Activated CD4-positive, alpha-beta T cell treated with anti-CD3 and anti-CD28 coated beads, Interleukin-2, Interleukin-4, amounts not matched to agents 100 ng/mL and 50 ng/mL, durations not matched to agents 16 hours and 8 hours (primary cell): ENCODE measurements at regions not wholly inside any gene's neighbourhood (a gene's known extent, or its start where the extent isn't known, plus 50 kb on each side); places are given as distances from the start of the nearest gene placed in this dataset.
"Not testable (repeated sequence)": the region's sequence is repeated elsewhere in the genome, so short reads cannot be mapped to it uniquely, and the experiment has no call there.

ENCODE experiments used
- DNase-seq: peaks from one replicate; pipeline ENCODE4 v3.0.0-alpha.2; 2020; ENCODE audit warnings: low spot score

DNA sequence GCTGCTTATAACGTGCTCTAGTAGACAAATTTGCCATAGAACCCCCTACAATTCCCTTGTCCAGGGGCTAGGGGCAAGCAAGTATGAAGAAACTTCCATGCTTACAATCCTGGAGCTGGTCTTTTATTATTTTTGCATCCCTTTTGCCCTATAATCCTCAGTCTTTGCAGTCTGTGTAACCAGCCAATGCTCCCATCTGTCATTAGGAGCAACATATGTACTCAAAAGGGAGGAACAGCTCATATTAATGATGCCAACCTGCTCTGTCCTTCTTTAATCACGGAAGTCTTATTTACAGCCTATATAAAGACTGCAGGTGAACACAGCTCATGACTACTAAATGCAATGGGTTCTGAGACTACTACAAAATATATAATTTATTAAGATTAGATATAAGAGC is 263.3 kb downstream of the ZIC1 start:
- no peak for DNase-seq

- DNase-seq, result no peak
These were observed 266.6 kb downstream of the ZIC1 start for GRCh38 chr3:147675761-147676160.

DNA sequence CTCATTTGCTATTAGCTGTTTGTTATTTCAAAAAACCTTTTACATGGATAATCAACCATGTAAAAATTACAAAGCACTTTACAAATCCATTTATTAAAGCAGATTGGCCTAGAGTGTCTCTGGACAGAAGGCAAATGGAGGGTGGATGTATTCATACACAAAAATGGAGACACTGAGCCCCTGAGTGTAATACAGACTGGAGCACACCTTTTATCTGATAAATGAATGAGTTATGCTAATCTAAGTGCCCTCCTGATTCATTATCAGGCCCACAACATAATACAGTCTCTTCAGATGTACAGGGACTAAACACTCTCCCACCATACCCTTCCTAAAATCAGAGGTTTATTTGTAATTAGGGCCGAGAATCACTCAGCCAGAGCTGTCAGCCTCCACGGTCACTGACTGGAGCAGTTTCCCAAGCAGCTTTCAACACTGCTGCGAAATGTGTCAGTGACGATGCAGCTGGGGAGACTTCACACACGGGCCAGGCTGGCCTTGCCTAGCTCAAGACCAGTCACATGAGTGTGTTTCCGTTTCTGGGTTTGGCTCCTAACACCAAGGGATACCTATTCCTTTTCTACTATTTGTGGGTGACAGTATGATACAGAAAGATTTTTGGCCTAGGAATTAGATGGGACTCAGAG is 271.8 kb downstream of the ZIC1 start:
- no peak for DNase-seq

DNA sequence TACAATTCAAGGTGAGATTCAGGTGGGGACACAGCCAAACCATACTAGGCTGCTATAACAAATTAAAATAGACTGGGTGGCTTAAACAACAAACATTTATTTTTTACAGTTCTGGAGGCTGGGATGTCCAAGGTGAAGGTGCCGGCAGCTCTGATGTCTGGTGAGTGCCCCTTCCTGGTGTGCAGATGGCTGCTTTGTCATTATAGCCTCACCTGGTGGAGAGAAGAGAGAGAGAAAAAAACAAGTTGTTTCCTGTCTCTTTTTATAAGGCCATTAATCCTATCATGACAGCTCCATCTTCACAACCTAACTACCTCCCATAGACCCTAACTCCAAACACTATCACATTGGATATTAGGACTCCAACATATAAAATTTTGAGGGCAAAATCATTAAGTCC is 279.7 kb downstream of the ZIC1 start:
- no peak for DNase-seq

DNA sequence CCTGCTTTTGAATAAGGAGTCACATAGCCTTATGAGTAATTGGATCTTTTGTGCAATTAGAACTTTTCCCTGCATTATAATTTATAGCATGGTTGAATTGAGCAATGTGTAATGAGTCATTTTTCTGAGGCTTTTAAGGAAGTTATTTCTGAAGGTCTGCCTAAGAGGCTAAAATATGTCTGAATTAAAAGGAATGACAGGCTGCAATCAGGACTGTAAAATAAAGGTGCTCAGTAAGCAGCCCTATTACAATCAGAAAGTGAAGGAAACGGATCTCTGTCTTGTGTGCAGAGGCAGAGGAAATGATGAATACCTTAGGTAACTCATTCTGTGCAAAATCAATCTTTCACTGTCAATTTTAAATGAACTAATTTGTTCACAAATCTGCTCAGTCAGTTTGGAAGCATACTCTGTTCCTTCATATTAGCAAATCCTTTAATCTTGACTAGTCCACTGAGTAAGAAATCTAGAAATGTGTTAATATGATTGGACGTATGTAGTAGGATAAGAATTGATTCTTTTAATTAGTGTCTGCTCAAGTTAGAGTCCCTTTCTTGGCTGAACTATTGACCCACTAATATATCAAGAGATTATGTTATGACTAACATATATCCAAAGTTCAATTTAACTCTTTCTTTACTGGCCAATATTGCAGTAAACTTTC is 290.1 kb downstream of the ZIC1 start:
- no peak for DNase-seq

DNA sequence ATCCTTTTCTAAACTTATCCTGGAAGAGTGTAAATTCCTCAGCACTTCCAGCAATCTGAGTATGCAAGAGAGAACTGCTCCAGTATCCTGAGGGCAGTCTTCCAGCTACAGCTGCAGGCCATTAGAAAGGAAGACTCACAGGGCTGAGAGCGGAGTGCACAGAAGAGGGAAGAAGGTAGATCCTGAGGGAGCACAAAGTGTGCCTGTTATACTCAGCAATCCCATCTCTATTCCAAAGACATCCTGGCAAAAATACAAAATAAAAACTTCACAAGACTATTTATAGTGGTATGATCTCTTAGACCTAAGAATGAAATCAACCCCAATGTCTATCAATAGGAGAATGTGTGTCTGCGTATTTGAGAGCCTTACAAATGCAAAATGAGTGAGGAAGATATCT is 292.0 kb downstream of the ZIC1 start:
- DNase-seq, result no peak

DNA sequence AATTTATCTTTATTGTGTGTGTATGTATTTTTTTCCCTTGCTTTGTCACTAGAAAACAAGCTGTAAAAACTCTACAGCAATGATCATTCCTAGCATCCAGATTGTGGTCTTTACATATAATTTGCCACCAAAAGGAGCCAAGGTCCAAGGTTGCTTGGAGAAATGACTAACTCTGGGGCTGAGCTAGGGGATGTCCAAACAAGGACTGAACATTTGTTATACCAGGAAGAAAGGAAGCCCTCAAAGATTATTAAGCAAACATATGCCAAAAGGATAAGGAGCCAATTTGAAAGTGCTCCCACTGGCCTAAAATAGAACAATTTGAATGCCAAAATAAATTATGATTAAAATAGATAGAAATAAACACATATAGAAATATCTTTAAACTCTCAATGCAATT is 293.3 kb downstream of the ZIC1 start:
- DNase-seq, result no peak

- no peak for DNase-seq
These were observed 296.5 kb downstream of the ZIC1 start for GRCh38 chr3:147705651-147706051.

DNA sequence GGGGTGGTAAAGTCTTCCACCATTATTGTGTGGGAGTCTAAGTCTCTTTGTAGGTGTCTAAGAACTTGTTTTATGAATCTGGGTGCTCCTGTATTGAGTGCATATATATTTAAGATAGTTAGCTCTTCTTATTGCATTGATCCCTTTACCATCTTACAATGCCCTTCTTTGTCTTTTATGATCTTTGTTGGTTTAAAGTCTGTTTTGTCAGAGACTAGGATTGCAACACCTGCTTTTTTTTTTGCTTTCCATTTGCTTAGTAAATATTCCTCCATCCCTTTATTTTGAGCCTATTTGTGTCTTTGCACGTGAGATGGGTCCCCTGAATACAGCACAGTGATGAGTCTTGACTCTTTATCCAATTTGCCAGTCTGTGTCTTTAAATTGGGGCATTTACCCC is 301.6 kb downstream of the ZIC1 start:
- DNase-seq, result not testable (repeated sequence)

GRCh38 chr3:147712357-147712756 is 303.2 kb downstream of the ZIC1 start:
- no peak for DNase-seq

- not testable (repeated sequence) for DNase-seq
These were observed 303.6 kb downstream of the ZIC1 start for GRCh38 chr3:147712758-147713157.

DNA sequence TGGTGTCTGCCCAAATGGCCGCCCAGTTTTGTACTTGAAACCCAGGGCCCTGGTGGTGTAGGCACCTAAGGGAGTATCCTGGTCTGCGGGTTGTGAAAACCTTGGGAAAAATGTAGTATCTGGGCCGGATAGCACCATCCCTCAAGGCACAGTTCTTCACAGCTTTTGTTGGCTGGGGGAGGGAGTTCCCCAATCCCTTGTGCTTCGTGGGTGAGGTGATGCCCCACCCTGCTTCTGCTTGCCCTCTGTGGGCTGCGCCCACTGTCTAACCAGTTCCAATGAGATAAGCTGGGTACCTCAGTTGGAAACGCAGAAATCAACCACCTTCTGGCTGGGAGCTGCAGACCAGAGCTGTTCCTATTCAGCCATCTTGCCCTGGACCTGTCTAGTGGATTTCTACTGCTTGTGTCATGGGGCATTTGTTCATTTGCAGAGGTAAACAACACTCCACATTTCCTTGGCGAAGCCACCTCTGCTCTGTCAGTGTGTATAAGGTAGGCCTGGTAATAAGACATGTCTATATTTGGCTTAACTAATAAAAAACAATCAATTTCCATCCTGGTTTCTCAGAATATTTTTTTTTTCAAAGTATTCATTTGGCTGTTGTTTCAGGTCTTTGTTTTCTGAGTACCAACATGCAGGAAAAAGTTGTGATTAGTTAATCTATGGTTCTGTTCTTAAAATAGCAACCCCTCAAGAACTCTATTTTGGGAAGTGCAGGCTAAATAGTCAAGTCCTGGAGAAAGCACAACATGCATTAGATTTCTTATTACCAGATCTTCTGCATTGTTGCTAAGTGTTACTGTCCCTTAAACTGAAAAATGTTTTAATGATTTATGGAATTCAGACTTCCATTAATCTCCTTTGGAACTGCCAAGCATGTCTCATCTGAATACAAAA is 304.3 kb downstream of the ZIC1 start:
- DNase-seq, result no peak

- no peak for DNase-seq
These were observed 320.5 kb downstream of the ZIC1 start for GRCh38 chr3:147729641-147730040.

- no peak for DNase-seq
These were observed 321.1 kb downstream of the ZIC1 start for GRCh38 chr3:147730284-147730683.

GRCh38 chr3:147733217-147733616 is 324.1 kb downstream of the ZIC1 start:
- no peak for DNase-seq

DNA sequence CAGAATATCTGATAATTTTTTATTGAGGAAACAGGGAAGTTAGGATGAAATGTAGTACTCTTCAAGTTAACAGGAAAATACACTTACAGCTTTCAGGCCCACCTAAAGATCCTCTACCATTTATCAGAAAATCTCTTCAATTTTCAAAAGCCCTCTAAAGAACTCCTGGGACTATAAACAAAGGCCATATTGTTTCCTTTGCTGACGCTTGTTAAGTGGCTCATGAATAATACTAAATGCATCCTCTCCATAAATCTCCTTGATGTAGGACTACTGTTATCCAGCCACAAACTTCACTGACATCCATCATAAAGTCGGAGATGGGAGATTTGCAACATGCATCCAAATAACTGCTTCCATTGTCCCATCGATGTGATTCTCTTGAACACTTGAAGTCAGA is 326.5 kb downstream of the ZIC1 start:
- DNase-seq, result no peak

DNA sequence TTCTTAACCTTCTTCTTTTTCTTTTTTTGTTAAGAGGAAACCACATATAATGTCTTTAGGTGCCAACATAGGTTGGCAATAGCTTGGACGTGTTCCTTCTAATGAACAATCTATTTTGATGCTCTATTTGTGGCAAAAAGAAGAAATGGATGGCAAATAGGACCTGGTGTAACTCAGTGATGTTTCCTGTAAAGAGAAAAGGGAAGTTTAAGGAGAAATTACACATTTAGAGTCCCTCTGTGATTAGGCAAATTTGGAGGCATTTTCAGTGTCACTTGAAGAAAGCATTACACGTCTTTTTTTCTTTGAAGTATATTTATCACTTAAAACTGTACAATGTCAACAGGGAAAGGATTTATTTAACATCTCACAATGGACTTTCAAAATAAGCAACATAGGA is 327.1 kb downstream of the ZIC1 start:
- DNase-seq, result no peak

DNA sequence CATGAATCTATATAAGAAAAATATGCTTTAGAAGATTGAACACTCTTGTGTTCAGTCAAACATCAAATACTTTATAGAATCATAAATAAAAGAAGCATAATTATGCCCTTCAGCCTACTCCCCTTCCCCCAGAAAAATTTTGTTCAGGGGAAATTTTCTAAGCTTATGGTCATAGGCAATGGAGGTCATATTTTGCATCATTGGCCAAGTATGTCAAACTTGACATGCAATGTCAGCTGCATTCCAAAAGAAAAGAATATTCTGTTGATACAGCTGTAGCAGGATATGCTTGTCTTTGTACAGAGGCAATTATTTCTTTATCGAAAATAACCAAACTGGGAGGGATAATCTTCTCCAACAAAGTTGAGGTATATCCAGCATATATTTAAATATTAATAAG is 328.2 kb downstream of the ZIC1 start:
- no peak for DNase-seq

DNA sequence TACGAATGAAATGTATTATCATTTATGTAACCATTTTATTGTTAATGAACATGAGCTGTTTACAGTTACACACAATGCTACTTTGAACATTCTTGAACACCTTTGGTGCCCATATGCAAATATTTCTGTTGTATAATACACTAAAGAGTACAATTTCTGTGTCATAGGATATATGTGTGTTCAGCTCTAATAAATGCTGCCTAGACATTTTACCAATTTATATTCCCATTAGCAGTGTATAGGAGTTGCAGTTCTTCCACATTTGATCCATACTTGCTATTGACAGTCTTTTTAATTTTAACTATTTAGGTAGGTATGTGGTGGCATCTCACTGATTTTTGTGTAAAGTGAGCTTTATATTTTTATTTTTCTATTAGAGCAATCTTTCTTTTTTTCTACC is 331.8 kb downstream of the ZIC1 start:
- no peak for DNase-seq

- DNase-seq, result no peak
These were observed 335.8 kb downstream of the ZIC1 start for GRCh38 chr3:147744967-147745366.

GRCh38 chr3:147755310-147755709 is 346.1 kb downstream of the ZIC1 start:
- DNase-seq, result no peak

- no peak for DNase-seq
These were observed 347.3 kb downstream of the ZIC1 start for GRCh38 chr3:147756476-147756875.

- no peak for DNase-seq
These were observed 348.7 kb downstream of the ZIC1 start for GRCh38 chr3:147757866-147758265.
